H1 (cell line): ENCODE measurements at regions not wholly inside any gene's neighbourhood (a gene's known extent, or its start where the extent isn't known, plus 50 kb on each side); places are given as distances from the start of the nearest gene placed in this dataset.

ENCODE experiments used
- BACH1 ChIP-seq: IDR thresholded peaks from 2 replicates; pipeline ENCODE4 v1.6.1; 2012; ENCODE audit warnings: low read length, improper control_type of control experiment
- BRCA1 ChIP-seq: IDR thresholded peaks from 2 replicates; pipeline ENCODE4 v1.6.1; 2012; ENCODE audit warnings: low read depth, low read length, improper control_type of control experiment
- CBX8 ChIP-seq: fragments of 300-800, 300-1000 bp; sonication (generic); IDR thresholded peaks from 2 replicates; pipeline ENCODE4 v1.7.1; 2016; ENCODE audit warnings: low read depth, low read length, borderline replicate concordance
- CHD2 ChIP-seq: IDR thresholded peaks from 2 replicates; pipeline ENCODE4 v1.6.1; 2012; ENCODE audit warnings: low read length, improper control_type of control experiment
- EZH2 ChIP-seq: fragments of 200-600 bp; sonication (generic); IDR thresholded peaks from 2 replicates; pipeline ENCODE4 v1.7.1; 2012; ENCODE audit warnings: low read depth, mild to moderate bottlenecking, moderate library complexity, low read length, inconsistent platforms; ENCODE audit not compliant: severe bottlenecking
- GABPA ChIP-seq: IDR thresholded peaks from 2 replicates; pipeline ENCODE4 v1.6.1; 2011; ENCODE audit warnings: mild to moderate bottlenecking, low read length, moderate library complexity, borderline replicate concordance; ENCODE audit not compliant: insufficient read depth
- MAX ChIP-seq: IDR thresholded peaks from 2 replicates; pipeline ENCODE4 v1.6.1; 2012; ENCODE audit warnings: inconsistent platforms
- POLR2A ChIP-seq, 2 experiments: IDR thresholded peaks; 1 replicate in 1 of 2; 2 replicates in 1 of 2; pipeline ENCODE4 v1.6.1; 2011; ENCODE audit warnings: low read depth in 2 of 2, low read length in 2 of 2, mild to moderate bottlenecking in 2 of 2; ENCODE audit errors: control extremely low read depth in 1 of 2
- POLR2AphosphoS5 ChIP-seq: IDR thresholded peaks from 2 replicates; pipeline ENCODE4 v1.6.1; 2011; ENCODE audit warnings: low read depth, low read length
- SIN3A ChIP-seq, 2 experiments: IDR thresholded peaks in 1 of 2; conservative IDR thresholded peaks in 1 of 2; 2 replicates each; pipeline ENCODE4 v1.6.1; 2011 to 2012; ENCODE audit warnings: low read length in 2 of 2, improper control_type of control experiment in 1 of 2, low read depth in 1 of 2, mild to moderate bottlenecking in 1 of 2
- SRF ChIP-seq: IDR thresholded peaks from 2 replicates; pipeline ENCODE4 v1.6.1; 2011; ENCODE audit warnings: mild to moderate bottlenecking, low read depth, low read length, moderate library complexity
- USF2 ChIP-seq: IDR thresholded peaks from 2 replicates; pipeline ENCODE4 v1.6.1; 2011; ENCODE audit warnings: low read length, improper control_type of control experiment
- YY1 ChIP-seq: IDR thresholded peaks from 2 replicates; pipeline ENCODE4 v1.6.1; 2011; ENCODE audit warnings: low read depth, mild to moderate bottlenecking, low read length
- TF ChIP-seq, protein P1 (sequence below), 3 experiments: IDR thresholded peaks; 1 replicate in 2 of 3; 2 replicates in 1 of 3; pipeline versions ENCODE4 v1.5.1 to v1.6.1; 2011; ENCODE audit warnings: low read length in 3 of 3, mild to moderate bottlenecking in 3 of 3, inconsistent platforms in 2 of 3, low read depth in 1 of 3, moderate library complexity in 1 of 3; ENCODE audit not compliant: insufficient read depth in 1 of 3; ENCODE audit errors: control extremely low read depth in 1 of 3

GRCh38 chr13:26488236-26489003 lies 69.1 kb upstream of the WASF3 start:
- TF ChIP-seq, protein P1, sequence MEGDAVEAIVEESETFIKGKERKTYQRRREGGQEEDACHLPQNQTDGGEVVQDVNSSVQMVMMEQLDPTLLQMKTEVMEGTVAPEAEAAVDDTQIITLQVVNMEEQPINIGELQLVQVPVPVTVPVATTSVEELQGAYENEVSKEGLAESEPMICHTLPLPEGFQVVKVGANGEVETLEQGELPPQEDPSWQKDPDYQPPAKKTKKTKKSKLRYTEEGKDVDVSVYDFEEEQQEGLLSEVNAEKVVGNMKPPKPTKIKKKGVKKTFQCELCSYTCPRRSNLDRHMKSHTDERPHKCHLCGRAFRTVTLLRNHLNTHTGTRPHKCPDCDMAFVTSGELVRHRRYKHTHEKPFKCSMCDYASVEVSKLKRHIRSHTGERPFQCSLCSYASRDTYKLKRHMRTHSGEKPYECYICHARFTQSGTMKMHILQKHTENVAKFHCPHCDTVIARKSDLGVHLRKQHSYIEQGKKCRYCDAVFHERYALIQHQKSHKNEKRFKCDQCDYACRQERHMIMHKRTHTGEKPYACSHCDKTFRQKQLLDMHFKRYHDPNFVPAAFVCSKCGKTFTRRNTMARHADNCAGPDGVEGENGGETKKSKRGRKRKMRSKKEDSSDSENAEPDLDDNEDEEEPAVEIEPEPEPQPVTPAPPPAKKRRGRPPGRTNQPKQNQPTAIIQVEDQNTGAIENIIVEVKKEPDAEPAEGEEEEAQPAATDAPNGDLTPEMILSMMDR (IDR thresholded peaks at IDR 0.05; ENCODE audit: control extremely low read depth in 1 of 3, insufficient read depth in 1 of 3, low read depth in 1 of 3, low read length in 3 of 3) = no peak
- TF ChIP-seq GABPA = no peak
- TF ChIP-seq POLR2A (IDR thresholded peaks at IDR 0.05; ENCODE audit: control extremely low read depth in 1 of 2, low read depth in 2 of 2, low read length in 2 of 2) = no peak
- TF ChIP-seq MAX = no peak
- TF ChIP-seq POLR2AphosphoS5 = no peak
- TF ChIP-seq USF2 = no peak
- TF ChIP-seq CBX8 = no peak
- no peak for TF ChIP-seq SRF
- no peak for TF ChIP-seq SIN3A (conservative IDR thresholded peaks at IDR 0.05 in 1 of 2, IDR thresholded peaks at IDR 0.05 in 1 of 2; ENCODE audit: low read depth in 1 of 2, low read length in 2 of 2)
- TF ChIP-seq CHD2 = no peak
- no peak for TF ChIP-seq EZH2
- TF ChIP-seq BACH1 = no peak
- no peak for TF ChIP-seq YY1
- no peak for TF ChIP-seq BRCA1
